Colonic mucosa (tissue), 4 donors: ENCODE measurements at regions not wholly inside any gene's neighbourhood (a gene's known extent, or its start where the extent isn't known, plus 50 kb on each side); places are given as distances from the start of the nearest gene placed in this dataset.
"Not testable (repeated sequence)": the region's sequence is repeated elsewhere in the genome, so short reads cannot be mapped to it uniquely, and the experiment has no call there.

Experiments used
- DNase-seq: peaks from one replicate; pipeline ENCODE4 v3.0.0-alpha.2; 2020
- H3K27ac ChIP-seq: fragments of 200-600 bp; one replicate; pipeline ENCODE4 v1.8.0; 2021
- H3K27me3 ChIP-seq: fragments of 200-600 bp; one replicate; pipeline ENCODE4 v1.8.0; 2021
- H3K36me3 ChIP-seq: fragments of 200-600 bp; one replicate; pipeline ENCODE4 v1.8.0; 2021
- H3K4me1 ChIP-seq: fragments of 200-600 bp; one replicate; pipeline ENCODE4 v1.8.0; 2021; ENCODE audit warnings: mild to moderate bottlenecking
- H3K4me3 ChIP-seq: fragments of 200-600 bp; one replicate; pipeline ENCODE4 v1.8.0; 2021
- H3K9ac ChIP-seq, 2 donors: one replicate each; pipeline ENCODE4 v1.7.0; 2013; ENCODE audit warnings: control low read depth in 2 of 2, low read depth in 2 of 2, low read length in 2 of 2
- H3K9me3 ChIP-seq: fragments of 200-600 bp; one replicate; pipeline ENCODE4 v1.8.0; 2021
- CTCF ChIP-seq: fragments of 200-600 bp; IDR thresholded peaks from one replicate; pipeline ENCODE4 v1.8.0; 2022; ENCODE audit warnings: antibody characterized with exemption, mild to moderate bottlenecking
- intact Hi-C: fragments of 100-400 bp; cut with DNase I; formaldehyde crosslinking; loops from one replicate; pipeline ENCODE4 v1.14.1; 2022
- donor health status: healthy.
- donor health status: DM: no; HTN: no; CAD: no.
- donor health status: DM: no; HTN: no; CAD: no.

GRCh38 chr13:27349458-27349857 lies 75.0 kb upstream of the GTF3A start:
- no peak overlapping the region for H3K27ac ChIP-seq
- no peaks in the 10 kb centered on the region for H3K36me3 ChIP-seq
- H3K9me3 ChIP-seq: no peaks in the 10 kb centered on the region
- H3K4me3 ChIP-seq: no peak overlapping the region
- no peak for DNase-seq
- H3K27me3 ChIP-seq: no peaks in the 10 kb centered on the region
- H3K9ac ChIP-seq: no peak overlapping the region
- no peaks in the 10 kb centered on the region for H3K4me1 ChIP-seq
- intact Hi-C loops: loop anchor here (10.0 kb wide), 1 partner anchor 65 kb away; no protein-coding TSS in a partner anchor
- TF ChIP-seq CTCF: no peak

DNA sequence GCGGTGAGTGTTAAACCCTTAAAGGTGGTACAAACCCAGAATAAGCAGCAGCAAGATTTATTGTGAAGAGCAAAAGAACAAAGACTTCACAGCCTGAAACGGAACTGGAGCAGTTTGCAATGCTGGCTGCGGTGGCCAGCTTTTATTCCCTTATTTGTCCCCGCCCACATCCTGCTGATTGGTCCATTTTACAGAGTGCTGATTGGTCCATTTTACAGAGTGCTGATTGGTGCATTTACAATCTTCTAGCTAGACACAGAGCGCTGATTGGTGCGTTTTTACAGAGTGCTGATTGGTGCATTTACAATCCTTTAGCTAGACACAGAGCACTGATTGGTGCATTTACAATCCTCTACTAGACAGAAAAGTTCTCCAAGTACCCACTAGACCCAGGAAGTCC lies 73.6 kb upstream of the GTF3A start:
- H3K4me1 ChIP-seq, H3K27me3 ChIP-seq, H3K9ac ChIP-seq, intact Hi-C loops, H3K4me3 ChIP-seq, H3K36me3 ChIP-seq, H3K27ac ChIP-seq, H3K9me3 ChIP-seq, DNase-seq: not testable (repeated sequence)

GRCh38 chr13:27352698-27353097 lies 71.7 kb upstream of the GTF3A start:
- Histone ChIP-seq H3K9me3 (no peaks in the 10 kb centered on the region), H3K27me3 (no peaks in the 10 kb centered on the region), H3K4me3 (peak overlapping the region; percentile 0), H3K9ac (peak overlapping the region in 1 of 2 donors; percentile 18), H3K27ac (no peak overlapping the region), H3K36me3 (no peaks in the 10 kb centered on the region), H3K4me1 (no peaks in the 10 kb centered on the region)
- no peak for TF ChIP-seq CTCF
- intact Hi-C loops: no loop called here
- no peak for DNase-seq

DNA sequence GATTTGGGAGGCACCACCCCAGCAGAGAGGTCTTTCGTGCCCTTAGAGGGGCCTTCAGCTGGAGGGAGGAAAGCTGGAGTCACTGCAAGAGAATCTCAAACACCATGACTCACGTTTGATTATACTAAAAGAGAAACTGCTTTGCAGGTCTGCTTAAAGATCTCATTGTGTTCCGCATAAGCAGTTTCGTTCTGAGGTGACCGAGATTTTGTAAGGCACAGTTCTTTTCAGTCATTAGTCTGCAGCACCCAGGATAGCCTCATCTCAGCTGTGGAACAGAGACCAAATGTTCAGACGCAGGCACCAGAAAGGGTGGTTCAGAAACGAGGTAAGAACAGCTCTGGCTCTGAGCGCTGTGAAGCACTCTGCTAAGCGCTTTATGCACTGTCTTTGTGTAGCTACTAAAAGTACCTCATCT lies 71.2 kb upstream of the GTF3A start:
- peak overlapping the region; percentile 0 for H3K4me3 ChIP-seq
- H3K4me1 ChIP-seq: no peaks in the 10 kb centered on the region
- peak overlapping the region; percentile 29 to 47 for H3K9ac ChIP-seq
- DNase-seq: no peak
- H3K27me3 ChIP-seq: no peaks in the 10 kb centered on the region
- intact Hi-C loops: no loop called here
- TF ChIP-seq CTCF: no peak
- no peaks in the 10 kb centered on the region for H3K36me3 ChIP-seq
- peak overlapping the region; percentile 6 for H3K27ac ChIP-seq
- no peaks in the 10 kb centered on the region for H3K9me3 ChIP-seq

DNA sequence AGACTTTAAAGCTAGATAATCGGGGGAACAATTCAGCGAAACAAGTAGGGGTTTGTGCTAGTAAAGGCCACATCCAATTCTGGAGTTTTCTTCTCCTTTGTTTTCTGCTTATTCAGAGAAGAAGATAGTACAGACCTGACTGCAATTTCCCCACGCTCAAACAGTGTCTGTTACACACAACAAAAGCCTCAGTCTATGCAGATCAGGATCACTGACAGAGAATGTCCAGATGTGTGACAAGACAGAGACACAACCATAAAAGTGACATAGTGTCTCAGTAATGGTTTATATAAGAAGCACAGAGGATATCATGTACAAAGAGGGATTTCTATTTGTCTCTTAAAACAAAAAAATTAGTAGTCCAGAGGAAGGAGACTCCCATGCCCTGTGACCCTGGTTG lies 70.7 kb upstream of the GTF3A start:
- TF ChIP-seq CTCF: no peak
- no peaks in the 10 kb centered on the region for H3K9me3 ChIP-seq
- no peak for DNase-seq
- H3K36me3 ChIP-seq: no peaks in the 10 kb centered on the region
- no peaks in the 10 kb centered on the region for H3K4me1 ChIP-seq
- H3K27me3 ChIP-seq: no peaks in the 10 kb centered on the region
- H3K9ac ChIP-seq: peak overlapping the region; percentile 29 to 47
- H3K4me3 ChIP-seq: no peak overlapping the region
- intact Hi-C loops: no loop called here
- peak overlapping the region; percentile 6 for H3K27ac ChIP-seq

DNA sequence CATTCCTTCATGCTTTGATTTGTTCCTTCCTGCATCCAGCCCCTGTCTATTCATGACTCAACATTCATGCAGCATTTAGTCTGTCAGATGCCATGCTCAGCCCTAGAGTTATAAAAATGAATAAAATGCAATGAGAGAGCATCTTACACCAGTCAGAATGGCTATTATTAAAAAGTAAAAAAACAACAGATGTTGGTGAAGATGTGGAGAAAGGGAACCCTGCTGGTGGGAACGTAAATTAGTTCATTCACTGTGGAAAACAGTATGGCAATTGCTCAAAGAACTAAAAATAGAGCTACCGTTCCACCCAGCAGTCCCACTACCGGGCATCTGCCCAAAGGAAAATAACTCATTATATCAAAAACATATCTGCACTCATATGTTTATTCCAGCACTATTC lies 70.0 kb upstream of the GTF3A start:
- no peaks in the 10 kb centered on the region for H3K36me3 ChIP-seq
- H3K27me3 ChIP-seq: no peaks in the 10 kb centered on the region
- H3K4me1 ChIP-seq: no peaks in the 10 kb centered on the region
- intact Hi-C loops: no loop called here
- H3K9me3 ChIP-seq: no peaks in the 10 kb centered on the region
- no peak overlapping the region for H3K9ac ChIP-seq
- H3K27ac ChIP-seq: no peak overlapping the region
- TF ChIP-seq CTCF: no peak
- no peak for DNase-seq
- no peak overlapping the region for H3K4me3 ChIP-seq
